ENCODE measurements at regions not wholly inside any gene's neighbourhood (a gene's known extent, or its start where the extent isn't known, plus 50 kb on each side); places are given as distances from the start of the nearest gene placed in this dataset.

- TF ChIP-seq CTCF (IDR thresholded peaks at IDR 0.05; ENCODE audit: extremely low read depth, missing control alignments) = no peak
- DNase-seq (ENCODE audit: low spot score) = no peak
Observed at GRCh38 chr9:75467142-75467541, 378.8 kb downstream of the OSTF1 start.

DNA sequence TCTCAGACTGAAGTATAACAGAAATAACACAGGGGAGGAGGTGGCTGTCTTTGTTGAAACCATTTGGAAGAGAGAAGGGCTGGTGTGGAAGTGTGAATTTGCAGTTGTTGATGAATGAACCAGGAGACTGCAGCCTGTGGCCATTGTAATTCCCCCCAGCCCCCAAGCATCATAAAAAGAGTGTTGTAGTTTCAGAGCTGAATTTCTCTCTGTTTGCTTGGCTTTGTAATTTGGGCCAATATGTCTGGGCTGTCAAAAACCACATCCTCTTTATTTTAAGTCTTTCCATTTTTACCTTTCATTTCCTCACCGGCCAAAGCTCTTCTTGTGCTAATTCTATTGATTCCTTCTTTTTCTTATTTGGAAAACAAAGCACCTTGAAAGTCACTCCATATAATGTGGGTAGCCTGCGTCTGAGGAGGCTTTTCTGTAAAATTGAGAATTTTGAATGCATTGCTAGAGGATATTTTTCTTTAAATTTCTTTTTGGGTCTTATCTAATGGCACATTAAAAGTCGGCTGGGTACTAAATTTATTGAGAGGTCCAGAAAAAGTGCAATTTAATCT, 383.3 kb downstream of the OSTF1 start:
- DNase-seq (ENCODE audit: low spot score) = no peak
- no peak for TF ChIP-seq CTCF (IDR thresholded peaks at IDR 0.05; ENCODE audit: extremely low read depth, missing control alignments)

GRCh38 chr9:75482566-75482965, 394.3 kb downstream of the OSTF1 start:
- no peak for TF ChIP-seq CTCF (IDR thresholded peaks at IDR 0.05; ENCODE audit: extremely low read depth, missing control alignments)
- no peak for DNase-seq (ENCODE audit: low spot score)

DNA sequence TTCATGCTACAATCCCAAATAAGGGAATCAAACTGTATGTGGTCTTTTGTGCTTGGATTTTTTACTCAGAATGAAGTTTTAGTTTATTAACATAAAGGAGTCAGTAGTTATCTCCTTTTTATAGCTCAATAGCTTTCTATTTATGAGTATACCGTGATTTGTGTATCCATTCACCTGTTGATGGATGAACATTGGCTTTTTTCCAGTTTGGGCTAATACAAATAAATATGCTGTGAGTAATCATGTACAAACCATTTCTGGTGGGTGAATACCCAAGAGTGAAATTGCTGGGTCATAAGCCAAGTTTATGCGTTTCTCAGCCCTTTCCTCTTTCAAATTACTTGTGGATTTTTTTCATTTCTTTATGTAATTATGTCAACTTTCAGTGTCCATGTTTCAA, 395.3 kb downstream of the OSTF1 start:
- TF ChIP-seq CTCF (IDR thresholded peaks at IDR 0.05; ENCODE audit: extremely low read depth, missing control alignments) = no peak

GRCh38 chr9:75487856-75488718, 399.8 kb downstream of the OSTF1 start:
- no peak for TF ChIP-seq CTCF (IDR thresholded peaks at IDR 0.05; ENCODE audit: extremely low read depth, missing control alignments)
- no peak for DNase-seq (ENCODE audit: low spot score)

More for the DNA sequence above, 395.3 kb downstream of the OSTF1 start:
- no peak for DNase-seq (ENCODE audit: low spot score)

- no peak for DNase-seq (ENCODE audit: low spot score)
- TF ChIP-seq CTCF (IDR thresholded peaks at IDR 0.05; ENCODE audit: extremely low read depth, missing control alignments) = no peak
Observed at GRCh38 chr9:75488719-75489110, 400.4 kb downstream of the OSTF1 start.

DNA sequence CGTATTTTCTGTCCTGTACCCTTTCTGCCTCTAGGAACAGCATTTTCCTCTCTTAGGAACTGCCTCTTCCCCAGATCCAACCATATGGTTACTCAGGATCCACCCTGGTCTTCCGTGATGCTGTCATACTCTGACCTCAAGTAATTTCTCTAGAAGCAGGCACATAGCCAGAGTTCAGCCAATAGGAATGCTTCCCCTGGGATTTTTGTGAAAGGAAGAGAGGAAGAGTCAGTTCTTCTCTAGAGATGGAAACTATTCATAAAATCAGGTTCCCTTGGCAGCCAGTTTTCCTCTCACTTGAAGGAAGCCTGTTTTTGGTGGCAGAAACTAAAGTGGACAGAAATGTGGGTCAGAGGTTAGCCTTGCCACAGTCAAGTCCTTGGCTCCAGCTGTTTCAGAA, 400.1 kb upstream of the PCSK5 start:
- DNase-seq (ENCODE audit: low spot score) = no peak

More for the DNA sequence above, 400.1 kb upstream of the PCSK5 start:
- no peak for TF ChIP-seq CTCF (IDR thresholded peaks at IDR 0.05; ENCODE audit: extremely low read depth, missing control alignments)

All from GM20000 (cell line).